ENCODE measurements at regions not wholly inside any gene's neighbourhood (a gene's known extent, or its start where the extent isn't known, plus 50 kb on each side); places are given as distances from the start of the nearest gene placed in this dataset.

DNA sequence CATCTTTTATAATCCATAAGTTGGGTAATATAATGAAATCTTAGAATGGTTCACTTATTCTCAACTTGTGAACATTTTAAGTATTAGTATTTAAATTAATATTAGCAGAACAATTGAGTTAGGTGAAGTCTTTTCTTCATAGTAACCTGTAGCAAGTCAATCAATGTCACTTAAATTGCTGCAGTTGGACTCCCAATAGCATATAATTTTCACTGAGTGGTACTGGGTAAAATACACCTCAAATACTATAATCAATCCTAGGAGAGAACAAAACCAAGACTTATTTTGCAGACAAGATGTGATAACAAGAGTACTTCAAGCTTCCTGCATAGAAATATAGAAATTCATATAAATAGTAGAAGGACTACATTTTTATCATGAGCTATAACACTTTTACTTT, 677.9 kb upstream of the LRRN3 start:
- Histone ChIP-seq H3K36me3 (replicated peaks in 1 of 2; ENCODE audit: control insufficient read depth in 1 of 2, insufficient read depth in 2 of 2, low read length in 2 of 2) (no peaks in the 10 kb centered on the region), H3K4me1 (ENCODE audit: control insufficient read depth in 1 of 2, insufficient read depth in 2 of 2, low read length in 2 of 2) (no peaks in the 10 kb centered on the region), H3K27ac (ENCODE audit: low read depth in 1 of 2, low read length in 2 of 2) (no peak overlapping the region), H3K4me3 (replicated peaks in 1 of 3; ENCODE audit: low read depth in 2 of 3, low read length in 3 of 3) (no peak overlapping the region), H4K20me1 (ENCODE audit: insufficient read depth, low read length) (no peaks in the 10 kb centered on the region), H2AFZ (ENCODE audit: insufficient read depth, low read depth, low read length, poor library complexity, severe bottlenecking) (no peak overlapping the region), H3K79me2 (ENCODE audit: insufficient read depth, low read length) (no peaks in the 10 kb centered on the region), H3K4me2 (replicated peaks; ENCODE audit: extremely low read depth, low read length, poor library complexity, severe bottlenecking) (no peak overlapping the region), H3K9me3 (replicated peaks in 1 of 2; ENCODE audit: control insufficient read depth in 1 of 2, insufficient read depth in 1 of 2, low read length in 2 of 2) (peaks cover 3 to 12% of the 10 kb centered on the region in 2 donors), H3K9ac (ENCODE audit: insufficient read depth, low read length, poor library complexity, severe bottlenecking) (no peak overlapping the region), H3K27me3 (ENCODE audit: control insufficient read depth in 2 of 2, insufficient read depth in 2 of 2, low read length in 2 of 2) (no peaks in the 10 kb centered on the region)
- intact Hi-C loops (cut with micrococcal nuclease) = no loop called here
- no peak overlapping the region for H3K4me3 Mint-ChIP-seq
- no peaks in the 10 kb centered on the region for H3K36me3 Mint-ChIP-seq
- no peaks in the 10 kb centered on the region for H3K4me1 Mint-ChIP-seq
- no peak for DNase-seq
- H3K27me3 Mint-ChIP-seq (ENCODE audit: low read depth in 3 of 3) = no peaks in the 10 kb centered on the region
- no peak overlapping the region for H3K27ac Mint-ChIP-seq
- TF ChIP-seq, protein P1, sequence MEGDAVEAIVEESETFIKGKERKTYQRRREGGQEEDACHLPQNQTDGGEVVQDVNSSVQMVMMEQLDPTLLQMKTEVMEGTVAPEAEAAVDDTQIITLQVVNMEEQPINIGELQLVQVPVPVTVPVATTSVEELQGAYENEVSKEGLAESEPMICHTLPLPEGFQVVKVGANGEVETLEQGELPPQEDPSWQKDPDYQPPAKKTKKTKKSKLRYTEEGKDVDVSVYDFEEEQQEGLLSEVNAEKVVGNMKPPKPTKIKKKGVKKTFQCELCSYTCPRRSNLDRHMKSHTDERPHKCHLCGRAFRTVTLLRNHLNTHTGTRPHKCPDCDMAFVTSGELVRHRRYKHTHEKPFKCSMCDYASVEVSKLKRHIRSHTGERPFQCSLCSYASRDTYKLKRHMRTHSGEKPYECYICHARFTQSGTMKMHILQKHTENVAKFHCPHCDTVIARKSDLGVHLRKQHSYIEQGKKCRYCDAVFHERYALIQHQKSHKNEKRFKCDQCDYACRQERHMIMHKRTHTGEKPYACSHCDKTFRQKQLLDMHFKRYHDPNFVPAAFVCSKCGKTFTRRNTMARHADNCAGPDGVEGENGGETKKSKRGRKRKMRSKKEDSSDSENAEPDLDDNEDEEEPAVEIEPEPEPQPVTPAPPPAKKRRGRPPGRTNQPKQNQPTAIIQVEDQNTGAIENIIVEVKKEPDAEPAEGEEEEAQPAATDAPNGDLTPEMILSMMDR (IDR thresholded peaks at IDR 0.05) = no peak
- H3K9me3 Mint-ChIP-seq = peaks cover 0 to 9% (median 4%) of the 10 kb centered on the region in 7 donors

DNA sequence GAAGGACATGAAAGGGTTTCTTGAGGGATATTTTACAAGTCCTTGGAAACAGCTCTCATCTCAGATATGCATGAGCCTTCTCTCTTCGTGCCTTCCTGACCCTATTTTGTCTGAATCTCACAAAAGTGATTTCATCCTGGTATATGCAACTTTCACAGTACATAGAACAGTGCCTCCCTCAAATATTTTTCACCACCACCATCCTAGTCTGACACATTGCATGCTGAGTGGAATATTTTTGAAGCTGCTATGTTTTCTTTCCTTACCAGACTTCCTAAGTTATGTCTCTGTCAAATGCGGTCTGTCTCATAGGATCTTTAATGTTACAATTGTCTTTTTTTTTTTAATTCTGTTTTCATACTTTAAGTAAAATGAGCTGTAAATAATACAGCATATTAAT, 673.3 kb upstream of the LRRN3 start:
- no peaks in the 10 kb centered on the region for H3K36me3 ChIP-seq (replicated peaks in 1 of 2; ENCODE audit: control insufficient read depth in 1 of 2, insufficient read depth in 2 of 2, low read length in 2 of 2)

More for the DNA sequence above, 673.3 kb upstream of the LRRN3 start:
- no peaks in the 10 kb centered on the region for H3K79me2 ChIP-seq (ENCODE audit: insufficient read depth, low read length)
- peaks cover 0 to 7% (median 3%) of the 10 kb centered on the region in 7 donors for H3K9me3 Mint-ChIP-seq
- no peak overlapping the region for H2AFZ ChIP-seq (ENCODE audit: insufficient read depth, low read depth, low read length, poor library complexity, severe bottlenecking)
- H3K27ac ChIP-seq (ENCODE audit: low read depth in 1 of 2, low read length in 2 of 2) = no peak overlapping the region
- no peaks in the 10 kb centered on the region for H3K36me3 Mint-ChIP-seq
- TF ChIP-seq, protein P1 (IDR thresholded peaks at IDR 0.05) = no peak
- no peak for DNase-seq
- no peaks in the 10 kb centered on the region for H3K27me3 Mint-ChIP-seq (ENCODE audit: low read depth in 3 of 3)
- no peak overlapping the region for H3K4me2 ChIP-seq (replicated peaks; ENCODE audit: extremely low read depth, low read length, poor library complexity, severe bottlenecking)
- no peaks in the 10 kb centered on the region for H3K27me3 ChIP-seq (ENCODE audit: control insufficient read depth in 2 of 2, insufficient read depth in 2 of 2, low read length in 2 of 2)
- peaks cover 0 to 7% of the 10 kb centered on the region in 2 donors for H3K9me3 ChIP-seq (replicated peaks in 1 of 2; ENCODE audit: control insufficient read depth in 1 of 2, insufficient read depth in 1 of 2, low read length in 2 of 2)
- intact Hi-C loops (cut with micrococcal nuclease) = no loop called here
- no peak overlapping the region for H3K4me3 ChIP-seq (replicated peaks in 1 of 3; ENCODE audit: low read depth in 2 of 3, low read length in 3 of 3)
- no peak overlapping the region for H3K4me3 Mint-ChIP-seq
- H3K9ac ChIP-seq (ENCODE audit: insufficient read depth, low read length, poor library complexity, severe bottlenecking) = no peak overlapping the region
- no peaks in the 10 kb centered on the region for H3K4me1 ChIP-seq (ENCODE audit: control insufficient read depth in 1 of 2, insufficient read depth in 2 of 2, low read length in 2 of 2)
- H3K4me1 Mint-ChIP-seq = no peaks in the 10 kb centered on the region
- no peaks in the 10 kb centered on the region for H4K20me1 ChIP-seq (ENCODE audit: insufficient read depth, low read length)
- no peak overlapping the region for H3K27ac Mint-ChIP-seq
- 75% methylated on average over 1 of the region's 2 CpGs for WGBS (ENCODE audit: insufficient coverage)
